ENCODE measurements at regions not wholly inside any gene's neighbourhood (a gene's known extent, or its start where the extent isn't known, plus 50 kb on each side); places are given as distances from the start of the nearest gene placed in this dataset.

DNA sequence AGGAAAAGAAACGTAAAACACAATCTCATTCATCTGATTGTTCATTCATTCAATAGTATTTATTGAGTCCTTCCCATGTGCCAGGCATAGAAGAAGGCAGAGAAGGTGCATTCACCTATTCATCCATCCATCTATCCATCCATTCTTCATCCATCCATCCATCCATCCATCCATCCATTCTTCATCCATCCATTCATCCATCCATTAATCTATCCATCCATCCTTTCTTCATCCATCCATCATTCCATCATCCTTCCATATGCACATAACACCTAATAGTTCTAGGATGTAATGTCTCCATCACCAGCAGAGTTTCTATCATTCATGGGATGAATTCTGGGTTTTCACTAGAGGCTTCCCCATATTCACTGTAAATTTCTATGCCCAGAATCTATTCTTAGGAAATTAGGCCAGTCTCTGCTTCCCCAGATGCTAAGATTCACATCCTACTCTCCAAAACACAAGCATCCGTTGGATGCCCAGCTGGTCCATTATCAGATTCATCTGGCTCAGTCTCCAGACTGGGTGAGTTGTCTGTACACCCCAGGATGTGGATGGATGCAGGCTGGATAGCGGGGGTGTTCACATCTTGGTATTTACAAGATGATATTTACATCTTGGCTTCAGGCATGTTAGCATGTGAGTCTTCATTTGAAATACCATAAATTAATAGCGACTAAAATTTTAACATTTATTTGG, 517.7 kb upstream of the SULF2 start:
- Histone ChIP-seq H3K27me3 (ENCODE audit: insufficient read depth, low read depth) (no peaks in the 10 kb centered on the region), H3K9me2 (ENCODE audit: insufficient read depth) (no peaks in the 10 kb centered on the region)
- no TSS peak for BruUV-seq (replicated peaks)

DNA sequence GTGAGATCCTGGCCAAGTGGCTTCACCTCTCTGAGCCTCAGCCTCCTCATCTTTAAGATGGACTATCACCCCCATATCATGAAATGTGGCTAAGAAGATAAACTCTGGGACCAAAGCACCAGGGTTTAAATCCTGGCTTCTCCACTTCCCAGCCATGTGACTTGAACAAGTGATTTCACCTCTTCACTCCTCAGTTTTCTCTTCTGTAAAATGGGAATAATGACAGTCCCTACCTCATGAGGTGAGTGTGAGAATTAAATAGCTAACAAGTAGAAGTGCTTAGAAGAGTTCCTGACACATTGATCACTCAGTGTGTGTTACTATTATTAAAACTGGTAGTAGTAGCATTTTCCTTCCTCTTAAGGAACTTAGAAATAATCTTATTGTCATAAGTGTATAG, 516.9 kb upstream of the SULF2 start:
- H3K4me2 ChIP-seq: no peak overlapping the region
- H2AFZ ChIP-seq: no peak overlapping the region
- no peaks in the 10 kb centered on the region for H3K79me2 ChIP-seq (ENCODE audit: low read depth)
- BruUV-seq (replicated peaks): no TSS peak
- H3K27ac ChIP-seq: no peak overlapping the region
- no peaks in the 10 kb centered on the region for H3K9me3 ChIP-seq (ENCODE audit: insufficient read depth, low read depth)
- intact Hi-C loops (cut with micrococcal nuclease; ENCODE audit: unreplicated experiment): no loop called here
- DNase-seq: no peak
- H3K36me3 ChIP-seq (ENCODE audit: low read depth): no peaks in the 10 kb centered on the region
- no peaks in the 10 kb centered on the region for H4K20me1 ChIP-seq (ENCODE audit: insufficient read depth)
- CTCF ChIA-PET: no interaction called here
- H3F3A ChIP-seq (ENCODE audit: insufficient read depth, low read depth): peaks cover 15% of the 10 kb centered on the region
- no peaks in the 10 kb centered on the region for H3K27me3 ChIP-seq (ENCODE audit: insufficient read depth, low read depth)
- H3K4me3 ChIP-seq: no peak overlapping the region
- no peak for TF ChIP-seq EZH2 (IDR thresholded peaks at IDR 0.05; ENCODE audit: low read depth)
- TF ChIP-seq, protein P1, sequence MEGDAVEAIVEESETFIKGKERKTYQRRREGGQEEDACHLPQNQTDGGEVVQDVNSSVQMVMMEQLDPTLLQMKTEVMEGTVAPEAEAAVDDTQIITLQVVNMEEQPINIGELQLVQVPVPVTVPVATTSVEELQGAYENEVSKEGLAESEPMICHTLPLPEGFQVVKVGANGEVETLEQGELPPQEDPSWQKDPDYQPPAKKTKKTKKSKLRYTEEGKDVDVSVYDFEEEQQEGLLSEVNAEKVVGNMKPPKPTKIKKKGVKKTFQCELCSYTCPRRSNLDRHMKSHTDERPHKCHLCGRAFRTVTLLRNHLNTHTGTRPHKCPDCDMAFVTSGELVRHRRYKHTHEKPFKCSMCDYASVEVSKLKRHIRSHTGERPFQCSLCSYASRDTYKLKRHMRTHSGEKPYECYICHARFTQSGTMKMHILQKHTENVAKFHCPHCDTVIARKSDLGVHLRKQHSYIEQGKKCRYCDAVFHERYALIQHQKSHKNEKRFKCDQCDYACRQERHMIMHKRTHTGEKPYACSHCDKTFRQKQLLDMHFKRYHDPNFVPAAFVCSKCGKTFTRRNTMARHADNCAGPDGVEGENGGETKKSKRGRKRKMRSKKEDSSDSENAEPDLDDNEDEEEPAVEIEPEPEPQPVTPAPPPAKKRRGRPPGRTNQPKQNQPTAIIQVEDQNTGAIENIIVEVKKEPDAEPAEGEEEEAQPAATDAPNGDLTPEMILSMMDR (conservative IDR thresholded peaks at IDR 0.05): no peak
- POLR2A ChIA-PET (ENCODE audit: unreplicated experiment): no interaction called here
- peaks cover 19% of the 10 kb centered on the region for H3K4me1 ChIP-seq (replicated peaks; ENCODE audit: insufficient read depth)
- H3K9me2 ChIP-seq (ENCODE audit: insufficient read depth): no peaks in the 10 kb centered on the region

More for the DNA sequence above, 517.7 kb upstream of the SULF2 start:
- ChIA-PET POLR2A (ENCODE audit: unreplicated experiment) (interaction anchor here (0.7 kb wide), 1 partner anchor 621 kb away, joined by 3 read pairs; no protein-coding TSS in a partner anchor), CTCF (no interaction called here)
- H3K36me3 ChIP-seq (ENCODE audit: low read depth): no peaks in the 10 kb centered on the region
- intact Hi-C loops (cut with micrococcal nuclease; ENCODE audit: unreplicated experiment): no loop called here
- H3K79me2 ChIP-seq (ENCODE audit: low read depth): no peaks in the 10 kb centered on the region
- no peak overlapping the region for H3K4me3 ChIP-seq
- peaks cover 16% of the 10 kb centered on the region for H3K4me1 ChIP-seq (replicated peaks; ENCODE audit: insufficient read depth)
- TF ChIP-seq, protein P1 (conservative IDR thresholded peaks at IDR 0.05): no peak
- TF ChIP-seq EZH2 (IDR thresholded peaks at IDR 0.05; ENCODE audit: low read depth): no peak
- H3F3A ChIP-seq (ENCODE audit: insufficient read depth, low read depth): peaks cover 15% of the 10 kb centered on the region
- no peak overlapping the region for H3K4me2 ChIP-seq
- DNase-seq: no peak
- H3K27ac ChIP-seq: no peak overlapping the region
- no peaks in the 10 kb centered on the region for H3K9me3 ChIP-seq (ENCODE audit: insufficient read depth, low read depth)
- H4K20me1 ChIP-seq (ENCODE audit: insufficient read depth): no peaks in the 10 kb centered on the region
- H2AFZ ChIP-seq: no peak overlapping the region

DNA sequence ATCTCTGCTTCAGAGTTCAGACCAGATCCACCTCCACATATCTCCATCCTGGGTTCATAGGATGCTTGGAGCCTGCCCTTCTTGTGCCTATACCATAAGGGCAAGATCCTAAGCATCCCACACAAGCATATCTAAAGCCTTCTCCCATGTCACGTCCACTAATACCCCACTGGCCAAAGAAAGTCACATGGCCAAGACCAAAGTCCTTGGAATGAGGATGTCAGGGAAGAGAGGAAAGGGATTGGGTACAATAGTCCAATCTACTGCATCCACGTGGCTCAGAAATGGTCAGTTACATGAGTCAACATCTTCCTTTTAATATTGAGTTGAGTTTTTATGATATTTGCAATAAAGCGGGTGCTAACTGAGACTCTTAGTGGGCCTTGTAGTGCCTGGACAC, 515.9 kb upstream of the SULF2 start:
- Histone ChIP-seq H3K79me2 (ENCODE audit: low read depth) (no peaks in the 10 kb centered on the region), H3K9me3 (ENCODE audit: insufficient read depth, low read depth) (no peaks in the 10 kb centered on the region), H3K9me2 (ENCODE audit: insufficient read depth) (no peaks in the 10 kb centered on the region), H3K4me3 (no peak overlapping the region), H2AFZ (no peak overlapping the region), H3K27ac (no peak overlapping the region), H3K36me3 (ENCODE audit: low read depth) (no peaks in the 10 kb centered on the region), H3F3A (ENCODE audit: insufficient read depth, low read depth) (peaks cover 20% of the 10 kb centered on the region), H4K20me1 (ENCODE audit: insufficient read depth) (no peaks in the 10 kb centered on the region), H3K4me2 (no peak overlapping the region), H3K4me1 (replicated peaks; ENCODE audit: insufficient read depth) (peaks cover 25% of the 10 kb centered on the region), H3K27me3 (ENCODE audit: insufficient read depth, low read depth) (no peaks in the 10 kb centered on the region)
- BruUV-seq (replicated peaks): no TSS peak
- TF ChIP-seq, protein P1 (conservative IDR thresholded peaks at IDR 0.05): no peak
- no peak for TF ChIP-seq EZH2 (IDR thresholded peaks at IDR 0.05; ENCODE audit: low read depth)
- ChIA-PET CTCF (interaction anchor here (0.6 kb wide), 1 partner anchor 169 kb away, joined by 3 read pairs; no protein-coding TSS in a partner anchor), POLR2A (ENCODE audit: unreplicated experiment) (interaction anchor here (0.7 kb wide), 2 partner anchors 73 to 97 kb away, joined by 3 to 4 read pairs; no protein-coding TSS in a partner anchor)
- DNase-seq: no peak
- intact Hi-C loops (cut with micrococcal nuclease; ENCODE audit: unreplicated experiment): no loop called here
